ENCODE measurements at regions not wholly inside any gene's neighbourhood (a gene's known extent, or its start where the extent isn't known, plus 50 kb on each side); places are given as distances from the start of the nearest gene placed in this dataset.

GRCh38 chr4:145396581-145396980, 85.1 kb upstream of the SMAD1 start:
- H2AFZ ChIP-seq = no peak overlapping the region
- TF ChIP-seq CTCF (IDR thresholded peaks at IDR 0.05; ENCODE audit: poor library complexity) = no peak
- no peak for TF ChIP-seq EZH2 (IDR thresholded peaks at IDR 0.05; ENCODE audit: borderline replicate concordance)
- TF ChIP-seq EZH2phosphoT487 (IDR thresholded peaks at IDR 0.05; ENCODE audit: low read depth, severe bottlenecking, unreplicated experiment) = no peak
- no peaks in the 10 kb centered on the region for H3K9me2 ChIP-seq (replicated peaks; ENCODE audit: insufficient read depth)
- H3K4me3 ChIP-seq = no peak overlapping the region
- no peak overlapping the region for H3K27ac ChIP-seq
- H4K20me1 ChIP-seq (ENCODE audit: insufficient read depth, poor library complexity, severe bottlenecking) = no peaks in the 10 kb centered on the region
- no peaks in the 10 kb centered on the region for H3K36me3 ChIP-seq (replicated peaks; ENCODE audit: insufficient read depth, low read depth)
- 62% methylated on average over 1 of the region's 1 CpG for WGBS (ENCODE audit: low lambda C conversion rate, missing lambda C conversion rate)
- no peaks in the 10 kb centered on the region for H3K79me2 ChIP-seq
- H3K4me2 ChIP-seq = no peak overlapping the region
- no peak for DNase-seq (ENCODE audit: low spot score)
- no peaks in the 10 kb centered on the region for H3K9me3 ChIP-seq (ENCODE audit: low read depth)
- H3K27me3 ChIP-seq = no peaks in the 10 kb centered on the region
- no peaks in the 10 kb centered on the region for H3K4me1 ChIP-seq (ENCODE audit: insufficient read depth)

- Histone ChIP-seq H3K4me2 (no peak overlapping the region), H3K9me3 (ENCODE audit: low read depth) (no peaks in the 10 kb centered on the region), H2AFZ (no peak overlapping the region), H3K79me2 (no peaks in the 10 kb centered on the region), H3K9me2 (replicated peaks; ENCODE audit: insufficient read depth) (no peaks in the 10 kb centered on the region), H3K4me3 (no peak overlapping the region), H3K36me3 (replicated peaks; ENCODE audit: insufficient read depth, low read depth) (no peaks in the 10 kb centered on the region), H4K20me1 (ENCODE audit: insufficient read depth, poor library complexity, severe bottlenecking) (no peaks in the 10 kb centered on the region), H3K27me3 (no peaks in the 10 kb centered on the region), H3K4me1 (ENCODE audit: insufficient read depth) (no peaks in the 10 kb centered on the region), H3K27ac (no peak overlapping the region)
- 85% methylated on average over 3 of the region's 3 CpGs for WGBS (ENCODE audit: low lambda C conversion rate, missing lambda C conversion rate)
- DNase-seq (ENCODE audit: low spot score) = no peak
- TF ChIP-seq EZH2 (IDR thresholded peaks at IDR 0.05; ENCODE audit: borderline replicate concordance) (no peak), CTCF (IDR thresholded peaks at IDR 0.05; ENCODE audit: poor library complexity) (no peak), EZH2phosphoT487 (IDR thresholded peaks at IDR 0.05; ENCODE audit: low read depth, severe bottlenecking, unreplicated experiment) (no peak)
Observed at GRCh38 chr4:145390571-145390970, 91.1 kb upstream of the SMAD1 start.

- no peak overlapping the region for H3K4me2 ChIP-seq
- no peaks in the 10 kb centered on the region for H3K4me1 ChIP-seq (ENCODE audit: insufficient read depth)
- H3K27ac ChIP-seq = no peak overlapping the region
- WGBS (ENCODE audit: low lambda C conversion rate, missing lambda C conversion rate) = 82% methylated on average over 4 of the region's 4 CpGs
- TF ChIP-seq EZH2phosphoT487 (IDR thresholded peaks at IDR 0.05; ENCODE audit: low read depth, severe bottlenecking, unreplicated experiment) = no peak
- TF ChIP-seq EZH2 (IDR thresholded peaks at IDR 0.05; ENCODE audit: borderline replicate concordance) = no peak
- no peak for TF ChIP-seq CTCF (IDR thresholded peaks at IDR 0.05; ENCODE audit: poor library complexity)
- H3K4me3 ChIP-seq = no peak overlapping the region
- no peaks in the 10 kb centered on the region for H3K79me2 ChIP-seq
- no peak overlapping the region for H2AFZ ChIP-seq
- no peaks in the 10 kb centered on the region for H4K20me1 ChIP-seq (ENCODE audit: insufficient read depth, poor library complexity, severe bottlenecking)
- no peaks in the 10 kb centered on the region for H3K9me2 ChIP-seq (replicated peaks; ENCODE audit: insufficient read depth)
- no peaks in the 10 kb centered on the region for H3K36me3 ChIP-seq (replicated peaks; ENCODE audit: insufficient read depth, low read depth)
- H3K9me3 ChIP-seq (ENCODE audit: low read depth) = no peaks in the 10 kb centered on the region
- no peak for DNase-seq (ENCODE audit: low spot score)
- H3K27me3 ChIP-seq = no peaks in the 10 kb centered on the region
Observed at GRCh38 chr4:145389550-145389949, 92.1 kb upstream of the SMAD1 start.

- Histone ChIP-seq H3K4me2 (no peak overlapping the region), H2AFZ (no peak overlapping the region), H3K9me3 (ENCODE audit: low read depth) (no peaks in the 10 kb centered on the region), H3K4me1 (ENCODE audit: insufficient read depth) (no peaks in the 10 kb centered on the region), H3K9me2 (replicated peaks; ENCODE audit: insufficient read depth) (no peaks in the 10 kb centered on the region), H3K4me3 (no peak overlapping the region), H3K36me3 (replicated peaks; ENCODE audit: insufficient read depth, low read depth) (no peaks in the 10 kb centered on the region), H3K79me2 (no peaks in the 10 kb centered on the region), H3K27ac (no peak overlapping the region), H3K27me3 (no peaks in the 10 kb centered on the region), H4K20me1 (ENCODE audit: insufficient read depth, poor library complexity, severe bottlenecking) (no peaks in the 10 kb centered on the region)
- no peak for DNase-seq (ENCODE audit: low spot score)
- TF ChIP-seq EZH2phosphoT487 (IDR thresholded peaks at IDR 0.05; ENCODE audit: low read depth, severe bottlenecking, unreplicated experiment) = no peak
- no peak for TF ChIP-seq EZH2 (IDR thresholded peaks at IDR 0.05; ENCODE audit: borderline replicate concordance)
- no peak for TF ChIP-seq CTCF (IDR thresholded peaks at IDR 0.05; ENCODE audit: poor library complexity)
- 60% methylated on average over 3 of the region's 3 CpGs for WGBS (ENCODE audit: low lambda C conversion rate, missing lambda C conversion rate)
Observed at GRCh38 chr4:145388043-145388442, 93.6 kb upstream of the SMAD1 start.

All from hepatocyte (in vitro differentiated cells).